HG02610 (cell line): ENCODE measurements at regions not wholly inside any gene's neighbourhood (a gene's known extent, or its start where the extent isn't known, plus 50 kb on each side); places are given as distances from the start of the nearest gene placed in this dataset.

Source experiments
- ATAC-seq: cut with Tn5 transposase; IDR thresholded peaks from one replicate; pipeline ENCODE4 v1.9.1; 2021; ENCODE audit warnings: mild to moderate bottlenecking, moderate library complexity; ENCODE audit not compliant: unreplicated experiment

DNA sequence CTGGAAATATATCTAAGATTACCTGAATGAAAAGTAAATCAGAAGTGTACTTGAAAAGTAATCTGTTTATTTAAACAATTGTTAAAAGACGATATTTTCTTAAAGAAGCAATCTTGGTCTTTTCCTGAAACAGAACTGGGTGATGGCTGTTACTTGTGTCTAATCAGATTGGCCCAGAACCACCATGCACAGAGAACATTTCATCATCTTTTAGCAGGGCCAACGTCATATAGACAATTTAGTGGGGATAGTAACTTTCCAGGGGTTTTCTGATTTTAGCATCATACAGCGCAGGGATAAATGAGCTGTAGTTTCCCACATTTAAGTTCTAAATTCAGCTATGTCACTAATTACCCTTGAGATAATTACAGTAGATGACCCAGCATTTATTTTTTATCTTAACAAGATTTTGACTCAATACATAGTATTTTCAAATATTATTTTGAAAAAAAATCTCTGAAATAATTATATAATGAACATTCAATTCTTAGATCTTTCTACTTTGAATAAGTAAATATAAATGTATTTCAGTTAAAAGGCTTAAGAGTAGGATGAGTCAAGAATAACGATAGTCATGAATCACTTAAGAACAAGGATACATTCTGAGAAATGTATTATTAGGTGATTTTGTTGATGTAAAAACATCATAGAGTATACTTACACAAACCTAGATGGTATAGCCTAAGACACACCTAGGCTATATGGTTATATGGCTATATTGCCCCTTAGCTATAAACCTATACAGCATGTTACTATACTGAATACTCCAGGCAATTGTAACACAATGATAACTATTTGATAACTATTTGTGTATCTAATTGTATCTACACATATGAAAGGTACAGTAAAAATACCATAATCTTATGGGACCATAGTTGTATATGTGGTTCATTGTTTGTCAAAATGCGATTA is 103.8 kb upstream of the MME start:
- ATAC-seq = no peak

DNA sequence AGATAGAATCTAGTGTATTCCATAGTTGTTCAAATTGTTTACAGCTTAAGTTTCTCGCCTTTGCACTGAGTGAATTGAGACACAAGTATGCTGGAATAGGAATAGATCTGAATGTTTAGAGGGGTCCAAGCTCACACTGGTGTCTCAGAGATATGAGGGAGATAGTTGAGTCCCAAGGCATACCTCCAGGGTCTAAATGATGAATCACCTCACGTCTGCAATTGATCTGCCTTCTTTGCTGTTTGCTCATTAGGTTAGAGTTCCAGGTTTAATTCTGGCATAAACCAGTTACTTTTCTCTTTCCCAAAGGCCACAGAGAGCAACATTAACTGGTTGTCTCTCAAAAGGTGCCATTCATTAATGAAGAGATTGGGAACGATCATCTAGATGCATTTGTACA is 106.3 kb upstream of the MME start:
- ATAC-seq = no peak

DNA sequence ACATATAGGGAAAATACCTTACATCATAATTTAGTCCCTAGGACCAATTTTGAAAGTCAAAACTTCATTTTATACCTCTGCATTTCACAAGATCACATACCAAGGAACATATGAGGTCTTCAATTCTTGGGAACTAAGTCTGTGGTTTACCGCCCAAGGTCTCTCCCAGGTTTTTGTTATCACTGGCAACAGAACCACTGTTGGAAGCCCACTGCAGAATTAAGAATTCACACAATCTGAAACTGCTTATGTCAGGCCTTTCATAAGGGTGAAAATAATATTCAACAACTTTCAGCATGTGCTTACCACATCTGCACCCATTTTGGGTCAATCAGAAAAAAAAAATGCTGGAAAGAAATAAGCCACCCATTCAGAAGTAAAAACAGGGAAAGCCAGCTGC is 107.2 kb upstream of the MME start:
- ATAC-seq = no peak

DNA sequence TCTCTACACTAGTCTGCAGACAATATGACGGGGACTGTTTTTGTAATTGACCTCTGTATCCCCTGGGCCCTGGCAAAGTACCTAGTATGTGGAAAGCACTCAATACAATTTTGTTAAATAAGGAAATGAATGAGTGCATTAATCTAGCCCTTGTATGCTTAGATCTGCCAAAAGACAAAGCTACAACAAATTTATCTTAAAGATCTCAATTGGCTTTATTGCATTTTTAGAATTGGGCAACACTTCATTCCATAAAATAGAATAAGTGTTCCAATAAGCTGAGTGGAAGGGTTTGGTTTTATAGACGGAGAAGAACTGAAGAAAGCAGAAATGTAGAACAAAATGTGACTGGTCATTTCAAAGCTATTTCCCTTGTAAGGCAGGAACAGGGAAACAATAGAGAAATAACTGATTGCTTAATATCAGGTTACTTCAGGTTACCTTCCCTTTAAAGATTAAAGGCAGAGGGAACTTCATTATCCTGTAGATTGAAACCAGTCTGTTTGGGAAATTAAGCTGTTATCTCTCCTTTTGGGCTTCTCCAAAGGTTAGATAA is 108.3 kb upstream of the MME start:
- no peak for ATAC-seq

DNA sequence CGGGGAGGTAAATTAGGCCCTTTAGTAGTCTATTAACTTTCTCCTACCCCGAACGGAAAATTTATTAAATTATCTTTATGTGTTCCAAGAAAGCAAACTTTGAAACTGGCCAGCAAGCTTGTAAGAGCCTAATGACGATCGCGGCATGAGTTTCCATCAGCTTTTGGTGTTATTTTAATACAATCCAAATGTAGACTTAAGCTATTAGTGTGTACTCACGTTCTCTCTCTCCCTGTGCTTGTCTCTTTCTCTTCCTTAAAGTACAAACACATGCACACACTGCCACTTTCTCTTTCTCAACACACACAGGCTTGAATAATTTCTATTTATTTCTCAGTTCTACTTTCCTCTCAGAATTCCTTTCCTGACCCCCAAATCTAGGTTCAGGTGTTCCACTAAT is 108.8 kb upstream of the MME start:
- ATAC-seq = no peak

DNA sequence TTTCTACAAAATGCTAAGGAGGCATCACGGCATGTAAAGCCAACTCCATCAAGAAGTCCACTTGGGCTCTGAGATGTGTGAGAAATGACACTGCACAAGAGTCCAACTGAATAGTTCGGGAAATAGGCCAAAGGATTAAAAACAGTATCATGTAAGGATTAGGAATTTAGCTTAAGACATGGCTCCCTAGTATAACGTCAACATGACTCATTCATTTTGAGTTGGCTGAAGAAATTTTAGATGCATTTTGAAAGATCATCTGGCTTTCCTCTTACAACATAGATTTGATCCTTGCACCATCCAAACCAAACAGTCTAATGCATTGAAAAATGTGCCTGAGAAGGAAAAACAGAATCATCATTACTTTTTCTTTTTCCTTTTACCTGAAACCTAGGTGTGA is 109.3 kb upstream of the MME start:
- ATAC-seq = no peak

DNA sequence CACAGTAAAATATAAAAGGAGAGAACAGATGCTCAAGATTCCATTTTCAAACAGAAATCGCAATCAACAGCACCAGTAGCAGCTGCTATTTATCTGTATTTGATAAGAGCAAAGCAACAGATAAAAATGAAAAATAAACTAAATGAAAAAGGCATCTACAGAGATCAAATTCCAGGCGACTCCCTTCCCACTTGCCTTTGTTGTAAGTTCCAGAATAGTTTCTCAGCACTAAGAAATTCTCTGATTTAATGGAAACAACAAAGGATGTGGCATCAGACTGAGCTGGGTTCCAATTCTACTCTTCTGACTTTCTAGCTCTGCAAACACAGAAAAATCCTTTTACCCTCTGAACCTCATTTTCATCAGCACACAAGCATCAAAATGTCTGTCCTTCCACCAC is 110.8 kb upstream of the MME start:
- no peak for ATAC-seq

DNA sequence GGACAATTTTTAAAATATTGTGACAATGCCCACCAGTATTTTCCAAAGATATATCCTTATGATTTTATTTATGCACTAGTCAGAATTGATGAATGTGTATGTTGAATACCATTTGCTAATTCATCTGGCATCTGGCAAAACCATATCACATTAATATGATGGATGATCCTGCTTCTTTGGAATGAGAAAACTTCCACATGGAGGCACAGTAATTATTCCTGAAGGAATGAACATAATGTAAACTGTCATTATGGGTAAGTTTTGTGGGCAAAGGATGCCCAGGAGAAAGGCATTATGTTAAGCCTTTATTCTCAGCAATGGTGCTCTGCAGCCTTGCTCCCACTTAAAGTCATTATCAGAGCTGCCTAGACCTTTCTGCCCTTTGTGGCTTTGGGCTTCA is 113.0 kb upstream of the MME start:
- no peak for ATAC-seq

DNA sequence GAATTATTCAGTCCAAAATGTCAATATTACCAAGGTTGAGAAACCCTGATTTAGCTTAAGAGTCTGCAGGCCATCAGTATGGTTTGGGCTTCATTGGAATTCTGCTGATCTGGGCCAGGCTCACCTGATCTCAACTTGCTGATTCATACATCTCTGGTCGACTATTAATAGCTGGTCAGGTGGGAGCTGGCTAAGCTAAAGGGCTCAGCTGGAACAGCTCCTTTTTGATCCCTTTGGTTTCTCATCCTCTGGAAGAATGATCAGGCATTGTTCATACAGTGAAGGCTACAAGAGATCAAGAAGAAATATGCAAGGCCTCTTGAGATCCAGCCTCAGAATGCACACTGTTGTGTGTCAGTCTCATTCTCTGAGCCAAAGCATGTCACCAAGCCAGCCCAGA is 123.3 kb upstream of the MME start:
- no peak for ATAC-seq

DNA sequence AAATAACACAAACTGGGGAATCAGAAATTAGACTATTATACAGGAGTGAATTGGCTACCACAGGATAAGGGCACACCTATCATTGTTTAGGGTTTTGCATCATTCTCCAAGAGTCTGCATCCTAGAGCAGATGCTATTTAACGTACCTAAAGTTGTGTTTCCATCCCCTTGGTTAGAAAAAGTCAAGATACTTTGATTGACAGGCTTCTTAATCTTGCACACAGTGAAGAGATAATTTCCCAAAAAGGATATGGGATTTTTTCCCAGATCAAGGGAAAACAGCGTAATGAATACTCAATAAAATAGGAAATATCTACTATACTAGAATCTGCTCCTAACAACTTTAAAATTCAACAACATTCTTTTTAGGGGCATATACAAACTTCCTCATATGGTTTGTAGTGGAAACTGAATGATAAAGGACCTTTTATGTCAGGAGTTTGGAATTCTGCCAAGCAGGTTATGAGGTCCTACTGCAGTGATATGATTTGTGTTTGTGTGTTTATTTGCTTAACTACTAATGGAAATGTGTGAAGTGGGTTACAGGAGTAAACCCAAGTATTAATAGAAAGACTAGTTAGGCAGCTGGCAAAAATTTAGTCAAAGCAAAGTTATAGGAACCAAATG is 124.1 kb upstream of the MME start:
- no peak for ATAC-seq

DNA sequence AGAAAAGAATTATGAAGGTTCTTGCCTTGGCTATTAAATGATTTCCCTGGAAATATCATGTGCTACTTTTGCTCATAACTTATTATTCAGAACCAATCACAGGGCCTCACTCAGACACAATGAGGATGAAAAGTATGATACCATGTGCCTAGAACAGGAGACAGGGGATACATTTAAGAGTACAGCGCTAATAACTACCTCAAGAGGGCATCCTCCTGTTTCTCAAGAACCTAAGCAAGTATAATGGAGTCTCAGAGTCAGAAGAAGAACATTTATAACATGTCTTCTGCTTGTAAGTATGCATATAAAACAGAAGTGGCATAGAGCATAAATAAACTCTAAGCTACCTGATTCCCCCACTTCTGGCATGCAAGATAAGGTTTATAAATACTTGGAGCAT is 125.4 kb upstream of the MME start:
- ATAC-seq = no peak

DNA sequence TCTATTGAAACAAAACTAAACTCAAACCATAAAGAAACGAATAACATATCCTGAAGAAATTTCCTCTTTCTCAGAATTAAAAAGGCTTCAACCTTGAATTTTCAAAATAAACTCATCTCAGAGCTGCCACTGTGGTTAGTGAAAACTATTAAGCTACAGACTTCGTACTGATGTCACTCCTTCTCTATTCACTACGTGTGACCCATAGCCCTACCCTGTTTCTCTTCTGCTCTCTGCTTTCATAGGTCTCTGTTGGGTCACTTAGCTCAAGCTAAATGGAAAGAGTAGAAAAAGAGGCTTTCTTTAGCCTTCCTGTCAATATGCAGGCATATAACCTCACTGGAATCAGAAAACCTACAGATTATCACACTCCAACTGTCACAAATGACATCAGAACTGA is 126.6 kb upstream of the MME start:
- ATAC-seq = no peak

DNA sequence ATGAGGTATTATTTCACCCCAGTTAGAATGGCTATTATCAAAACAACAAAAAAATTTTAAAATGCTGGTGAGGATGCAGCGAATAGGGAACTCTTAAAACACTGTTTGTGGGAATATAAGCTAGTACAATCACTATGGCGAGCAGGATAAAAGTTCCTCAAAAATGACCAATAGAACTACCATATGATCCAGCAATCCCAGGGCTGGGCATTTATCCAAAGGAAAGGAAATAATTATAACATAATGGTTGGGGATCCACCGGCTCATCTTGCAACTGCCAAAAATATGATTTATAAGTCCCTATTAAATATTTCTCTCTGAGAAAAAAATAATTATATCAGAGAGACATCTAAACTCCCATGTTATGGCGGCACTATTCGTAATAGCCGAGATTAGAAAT is 127.6 kb upstream of the MME start:
- ATAC-seq = no peak

DNA sequence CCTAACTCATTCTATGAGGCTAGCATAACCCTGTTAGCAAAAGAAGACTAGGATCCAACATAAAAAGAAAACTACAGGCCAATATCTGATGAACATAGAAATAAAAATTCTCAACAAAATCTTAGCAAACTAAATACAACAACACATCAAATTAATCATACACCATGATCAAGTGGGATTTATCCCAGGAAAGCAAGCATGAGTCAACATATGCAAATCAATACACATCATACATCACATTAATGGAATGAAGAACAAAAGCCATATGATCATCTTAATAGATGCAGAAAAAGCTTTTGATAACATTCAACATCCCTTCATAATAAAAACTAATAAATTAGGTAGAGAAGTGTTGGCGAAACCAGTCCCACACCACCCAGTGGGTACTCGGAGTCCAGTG is 136.1 kb upstream of the MME start:
- ATAC-seq = no peak

DNA sequence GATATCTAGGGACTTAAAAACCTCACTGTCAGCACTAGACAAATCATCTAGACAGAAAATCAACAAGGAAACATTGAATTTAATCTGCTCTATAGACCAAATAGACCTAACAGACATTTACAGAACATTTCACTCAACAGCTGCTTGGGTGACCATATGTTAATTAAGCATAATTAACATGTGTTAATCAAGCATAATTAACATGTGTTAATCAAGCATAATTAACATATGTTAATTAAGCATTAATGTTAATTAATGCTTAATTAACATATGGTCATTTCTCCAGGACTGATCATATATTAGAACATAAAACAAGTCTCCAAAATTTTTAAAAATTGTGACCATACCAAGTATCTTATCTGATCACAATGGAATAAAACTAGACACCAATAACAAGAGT is 137.3 kb upstream of the MME start:
- ATAC-seq = no peak

DNA sequence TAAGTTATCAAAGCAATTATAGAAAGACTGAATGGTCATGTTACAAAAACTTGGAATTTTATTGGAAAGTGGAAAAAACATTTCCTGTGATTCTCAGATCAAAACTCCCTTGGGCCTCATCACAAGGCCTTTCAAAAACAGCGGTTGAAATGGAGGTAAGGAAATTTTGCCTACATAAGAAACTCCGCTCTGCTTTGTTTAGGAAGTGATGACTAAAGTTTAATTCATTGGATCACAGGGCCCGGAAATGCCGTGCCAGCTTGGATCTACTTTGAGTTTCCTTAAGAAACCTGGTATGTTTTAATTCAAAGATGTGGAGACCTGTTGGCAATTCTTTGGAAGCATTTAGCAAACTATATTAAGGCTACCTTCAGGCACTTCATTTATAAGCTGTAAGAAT is 143.9 kb upstream of the MME start:
- ATAC-seq = no peak

DNA sequence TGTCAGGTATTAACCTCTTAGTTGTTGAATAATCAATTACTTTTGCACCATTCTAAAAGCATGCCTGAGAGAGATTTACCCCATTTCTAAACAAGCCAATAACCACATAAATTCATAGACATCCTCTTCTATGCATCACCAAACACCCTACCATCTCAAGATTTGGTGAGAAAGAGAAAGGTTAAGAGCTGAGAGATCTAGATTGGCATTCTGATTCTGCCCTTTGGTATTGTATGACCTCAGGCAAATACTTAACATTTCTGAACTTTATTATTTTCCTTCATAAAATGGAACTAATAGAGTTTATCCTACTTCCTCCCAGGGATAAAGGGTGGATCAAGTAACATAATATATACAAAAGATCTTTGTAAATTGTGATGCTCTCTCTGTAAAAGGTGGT is 146.5 kb upstream of the MME start:
- ATAC-seq = no peak

DNA sequence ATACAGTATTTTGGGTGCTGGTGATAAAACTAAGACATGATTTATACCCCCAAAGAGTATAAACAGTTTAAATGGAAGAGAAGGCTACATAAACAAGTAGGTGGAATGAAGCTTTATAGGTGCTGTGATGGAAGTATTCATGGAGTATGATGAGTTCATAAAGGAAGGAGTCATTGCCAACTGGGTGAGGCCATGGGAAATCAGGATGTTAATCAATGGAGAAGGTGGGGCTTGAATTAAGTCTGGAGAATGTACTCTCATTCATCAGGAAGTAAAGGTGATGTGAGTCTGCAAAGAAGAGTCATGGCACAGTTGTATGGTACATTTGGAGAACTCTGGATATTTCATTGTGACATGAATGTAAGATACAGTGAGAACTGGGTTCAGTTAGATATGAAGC is 147.5 kb upstream of the MME start:
- no peak for ATAC-seq

DNA sequence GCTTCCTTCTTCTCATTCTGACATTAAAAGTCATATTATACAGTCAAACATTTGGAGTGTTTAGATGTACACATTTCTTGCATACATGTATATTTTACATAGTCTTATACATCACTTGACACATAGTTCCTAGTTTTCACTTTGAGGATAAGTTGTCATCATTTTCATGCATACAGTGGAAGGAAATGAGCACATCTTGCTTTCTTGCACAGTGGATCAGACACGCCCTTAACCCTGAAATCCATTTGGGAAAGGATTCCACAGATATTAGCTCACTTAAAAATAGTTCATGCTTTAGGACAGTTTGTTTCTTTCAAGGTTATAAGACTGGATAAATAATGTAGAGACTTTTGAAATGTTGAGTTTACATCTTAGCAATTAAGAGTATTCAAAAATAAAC is 148.6 kb upstream of the MME start:
- no peak for ATAC-seq

DNA sequence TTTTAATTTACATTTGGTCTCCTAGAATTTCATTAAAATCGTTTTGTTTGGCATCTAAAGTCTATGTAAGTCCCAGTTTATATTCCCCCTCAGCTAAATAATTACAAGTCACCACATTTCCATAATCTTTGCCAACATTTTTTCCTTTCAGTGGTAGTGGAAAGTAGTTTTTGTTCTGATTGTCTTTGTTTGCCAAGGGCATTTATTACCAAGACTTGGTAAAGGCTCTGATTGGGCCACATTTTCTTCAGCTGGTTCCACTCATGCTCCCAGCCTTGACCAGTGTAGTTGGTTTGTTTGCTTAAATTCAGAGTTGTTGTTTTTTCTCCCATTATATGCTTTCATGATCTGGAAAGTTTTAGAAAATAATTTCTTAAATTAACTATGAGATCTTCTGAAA is 153.4 kb upstream of the MME start:
- no peak for ATAC-seq

DNA sequence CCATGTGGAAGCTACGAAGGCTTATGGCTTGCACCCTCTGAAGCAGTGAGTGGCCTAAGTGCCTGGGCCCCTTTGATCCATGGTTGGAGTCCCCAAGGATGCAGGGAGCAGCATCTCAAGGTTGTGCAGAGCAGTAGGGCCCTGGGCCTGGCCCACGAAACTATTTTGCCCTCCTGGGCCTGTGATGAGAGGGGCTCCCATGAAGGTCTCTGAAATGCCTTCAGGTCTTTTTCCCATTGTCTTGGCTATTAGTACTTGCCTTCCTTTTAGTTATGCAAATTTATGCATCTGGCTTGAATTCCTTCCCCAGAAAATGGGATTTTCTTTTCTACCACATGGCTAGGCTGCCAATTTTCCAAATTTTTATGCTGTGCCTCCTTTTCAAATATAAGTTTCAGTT is 158.8 kb upstream of the MME start:
- ATAC-seq = no peak

DNA sequence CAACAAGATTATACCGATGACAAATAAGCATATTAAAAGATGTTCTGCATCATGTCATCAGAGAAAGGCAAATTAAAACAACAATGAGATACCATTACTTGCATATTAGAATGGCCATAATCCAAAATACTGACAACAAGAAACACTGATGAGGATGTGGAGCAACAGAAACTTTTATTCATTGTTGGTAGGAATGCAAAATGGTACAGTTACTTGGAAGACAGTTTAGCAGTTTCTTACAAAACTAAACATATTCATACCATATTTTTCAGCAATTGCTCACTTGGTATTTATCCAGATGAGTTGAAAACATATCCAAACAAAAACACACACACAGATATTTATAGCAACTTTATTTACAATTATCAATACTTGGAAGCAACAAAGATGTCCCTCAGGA is 160.9 kb upstream of the MME start:
- ATAC-seq = no peak
